HK-2 (cell line): ENCODE measurements at regions not wholly inside any gene's neighbourhood (a gene's known extent, or its start where the extent isn't known, plus 50 kb on each side); places are given as distances from the start of the nearest gene placed in this dataset.
"Not testable (repeated sequence)": the region's sequence is repeated elsewhere in the genome, so short reads cannot be mapped to it uniquely, and the experiment has no call there.

Experiments used
- DNase-seq: peaks from one replicate; pipeline ENCODE4 v3.0.0-alpha.2; 2018; ENCODE audit not compliant: unreplicated experiment

DNA sequence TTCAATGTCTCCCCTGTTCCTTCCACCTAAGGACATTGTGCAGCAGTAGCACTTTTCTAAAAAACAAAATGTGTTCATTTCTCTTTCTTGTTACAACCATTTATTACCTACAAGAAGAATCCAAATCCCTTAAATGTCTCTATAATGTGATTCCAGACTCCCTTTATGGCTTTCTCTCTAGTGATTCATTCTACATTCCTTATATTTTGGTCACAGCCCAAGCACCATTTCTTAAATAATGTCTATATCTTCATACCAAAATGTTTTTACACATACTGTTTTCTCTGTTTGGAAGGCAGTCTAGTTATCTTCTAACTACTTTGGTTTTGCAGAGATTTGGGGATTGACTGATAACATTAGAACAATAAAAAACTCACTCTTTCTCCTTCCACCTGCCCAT, 1037.3 kb upstream of the FLRT2 start:
- DNase-seq: no peak

DNA sequence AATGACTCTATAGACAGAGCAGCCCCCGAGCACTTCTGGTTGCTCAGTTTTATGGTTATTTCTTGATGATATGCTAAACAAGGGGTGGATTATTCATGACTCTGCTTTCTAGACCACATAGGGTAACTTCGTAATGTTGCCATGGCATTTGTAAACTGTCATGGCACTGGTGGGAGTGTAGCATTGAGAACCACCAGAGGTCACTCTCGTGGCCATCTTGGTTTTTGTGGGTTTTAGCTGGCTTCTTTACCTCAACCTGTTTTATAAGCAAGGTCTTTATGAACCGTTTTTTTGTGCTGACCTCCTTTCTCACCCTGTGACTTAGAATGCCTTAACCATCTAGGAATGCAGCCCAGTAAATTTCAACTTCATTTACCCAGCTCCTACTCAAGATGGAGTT, 1036.2 kb upstream of the FLRT2 start:
- no peak for DNase-seq

DNA sequence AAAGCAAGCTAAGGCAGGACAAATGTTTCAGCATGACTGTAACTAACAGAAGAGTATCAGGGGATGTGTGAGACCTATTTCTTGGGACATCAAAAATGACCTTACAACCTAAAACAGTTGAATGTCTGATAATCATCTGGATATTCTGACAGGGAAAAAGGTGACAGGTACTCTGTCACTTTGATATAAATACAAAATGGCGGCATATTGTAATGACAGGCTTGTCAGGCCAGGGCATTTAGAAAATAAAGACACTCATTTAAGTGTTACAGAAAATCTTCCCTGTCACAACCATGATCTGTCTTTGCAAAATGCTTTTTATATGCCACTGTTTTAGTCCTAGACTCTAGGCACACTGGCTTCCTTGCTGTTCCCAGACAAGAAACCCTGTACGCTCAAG, 1033.3 kb upstream of the FLRT2 start:
- DNase-seq: no peak

DNA sequence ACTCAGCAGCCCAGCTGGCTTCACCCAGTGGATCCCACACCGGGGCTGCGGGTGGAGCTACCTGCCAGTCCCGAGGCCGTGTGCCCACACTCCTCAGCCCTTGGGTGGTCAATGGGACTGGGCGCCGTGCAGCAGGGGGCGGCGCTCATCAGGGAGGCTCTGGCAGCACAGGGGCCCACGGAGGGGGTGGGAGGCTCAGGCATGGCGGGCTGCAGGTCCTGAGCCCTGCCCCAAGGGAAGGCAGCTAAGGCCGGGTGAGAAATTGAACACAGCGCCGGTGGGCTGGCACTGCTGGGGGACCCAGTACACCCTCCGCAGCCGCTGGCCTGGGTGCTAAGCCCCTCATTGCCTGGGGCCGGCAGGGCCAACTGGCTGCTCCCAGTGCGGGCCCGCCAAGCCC, 1017.1 kb upstream of the FLRT2 start:
- not testable (repeated sequence) for DNase-seq

DNA sequence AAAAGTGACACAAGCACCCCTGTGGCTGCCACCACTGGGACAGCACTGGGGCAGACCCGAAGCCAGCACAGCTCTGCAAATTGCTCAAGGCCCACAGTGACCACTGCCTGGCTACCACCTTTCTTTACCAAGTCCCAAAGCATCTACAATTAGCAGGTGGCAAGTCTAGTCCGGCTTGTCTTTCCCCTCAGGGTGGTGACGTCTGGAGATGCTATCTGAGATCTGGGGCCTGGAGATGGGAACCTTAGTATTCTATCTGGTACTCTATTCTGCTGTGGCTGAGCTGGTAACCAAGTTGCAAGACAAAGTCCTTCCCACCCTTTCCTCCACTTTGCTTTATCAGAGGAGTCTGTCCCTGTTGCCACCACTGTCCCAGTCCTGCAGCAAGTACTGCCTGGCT, 1010.1 kb upstream of the FLRT2 start:
- DNase-seq: no peak

DNA sequence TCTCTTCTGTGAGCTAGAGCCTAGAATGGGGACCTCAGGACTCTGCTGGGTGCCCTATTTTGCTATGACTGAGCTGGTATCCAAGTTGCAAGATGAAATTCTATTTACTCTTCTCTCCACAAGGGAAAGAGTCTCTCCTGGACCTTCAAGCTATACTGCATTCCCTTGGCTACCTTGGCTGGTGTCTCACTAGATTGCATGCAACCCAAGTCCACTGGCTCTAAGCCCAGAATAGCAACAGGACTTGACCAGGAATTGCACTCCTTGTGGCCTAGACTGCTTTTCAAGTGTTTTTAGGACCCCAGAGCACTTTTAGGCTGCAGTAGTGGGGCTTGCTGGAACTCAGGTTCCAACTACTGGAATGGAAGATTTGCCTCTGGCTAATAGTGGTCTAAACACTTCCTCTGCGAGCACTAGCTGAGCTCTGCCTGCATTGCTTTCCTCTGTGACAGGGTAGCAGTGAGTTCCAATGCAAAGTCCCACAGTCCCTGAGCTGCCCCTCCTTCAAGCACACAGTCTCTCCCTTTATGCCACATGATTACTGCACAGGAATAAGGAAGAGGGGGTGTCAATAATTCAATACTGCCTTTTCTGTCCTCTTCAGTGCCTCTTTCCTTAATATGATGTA, 1009.1 kb upstream of the FLRT2 start:
- DNase-seq: no peak

DNA sequence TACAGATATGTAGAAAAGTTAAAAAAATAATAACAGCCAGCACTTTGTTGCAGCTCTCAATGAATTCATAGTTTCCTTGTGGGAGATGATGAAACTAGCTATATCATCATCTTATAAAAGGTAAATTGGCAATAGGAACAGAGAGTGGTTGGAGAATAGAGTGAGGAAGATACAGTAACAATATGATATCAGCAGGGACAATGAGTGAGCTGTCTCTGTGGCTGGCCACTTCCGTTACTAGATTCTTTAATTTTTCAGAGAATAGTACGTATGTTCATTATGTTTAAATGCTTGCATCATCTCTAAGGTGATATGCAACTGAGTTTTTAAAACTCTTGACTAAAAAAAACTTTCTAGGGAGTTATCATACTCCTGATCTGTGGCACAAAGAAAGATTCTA, 1006.2 kb upstream of the FLRT2 start:
- no peak for DNase-seq

DNA sequence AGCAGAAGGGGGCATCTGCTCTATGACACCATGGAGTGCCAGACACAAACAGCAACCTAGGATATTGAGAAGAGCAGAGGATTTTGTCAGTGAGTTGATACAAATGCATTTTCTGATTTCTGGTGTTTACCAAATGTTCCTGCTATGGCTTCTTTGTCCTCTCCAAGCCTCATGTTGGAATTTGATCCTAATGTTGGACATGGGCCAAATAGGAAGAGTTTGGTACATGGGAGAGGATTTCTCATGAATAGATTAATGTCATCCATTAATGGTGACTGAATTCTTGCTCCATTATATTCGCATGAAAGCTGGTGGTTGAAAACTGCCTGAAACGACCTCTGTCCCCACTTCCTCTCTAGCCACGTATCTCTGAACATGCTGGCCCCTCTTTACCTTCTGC, 1002.2 kb upstream of the FLRT2 start:
- DNase-seq: no peak

DNA sequence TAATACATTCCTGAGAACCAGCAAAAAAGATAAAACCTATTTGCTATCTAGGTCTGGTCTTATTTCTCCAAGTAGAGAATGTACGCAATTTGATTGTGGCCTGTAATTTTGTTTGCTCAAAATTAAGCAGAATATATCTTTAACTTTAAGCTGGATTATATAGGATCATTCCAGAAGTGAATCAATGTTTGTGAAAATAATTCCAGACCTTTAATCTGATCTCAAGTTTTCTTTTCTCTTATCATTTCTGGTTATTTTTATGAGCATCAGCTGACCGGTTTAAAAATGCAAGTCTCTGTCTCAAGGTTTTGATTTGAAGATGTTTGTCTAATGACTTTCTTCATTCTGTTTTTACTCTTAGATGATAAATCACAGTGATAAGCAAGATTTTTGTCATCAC, 997.9 kb upstream of the FLRT2 start:
- DNase-seq: no peak

DNA sequence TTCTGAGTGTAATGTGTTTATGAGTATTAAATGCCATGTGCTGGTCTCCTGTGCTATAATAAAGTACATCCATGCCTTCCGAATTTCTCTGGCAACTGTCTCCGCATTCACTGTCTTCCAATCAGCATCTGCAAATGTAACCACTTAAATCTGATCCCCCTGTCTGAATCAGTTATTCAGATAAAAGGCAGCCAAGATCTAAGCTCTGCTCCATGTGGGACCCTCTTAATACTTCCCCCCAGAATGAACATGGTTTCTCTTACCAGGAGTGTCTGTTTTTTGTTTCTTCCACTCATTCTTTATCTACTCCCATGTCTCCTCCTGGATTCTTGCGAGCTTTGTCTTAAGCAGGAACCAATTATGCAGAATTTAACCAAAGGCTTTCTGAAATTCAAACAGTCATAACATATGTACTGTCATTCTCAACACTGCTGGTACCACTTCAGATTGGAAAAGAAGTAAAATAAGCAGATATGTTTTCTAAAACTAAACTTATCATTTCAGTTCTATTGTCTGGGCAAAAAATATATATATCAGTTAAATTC, 996.7 kb upstream of the FLRT2 start:
- DNase-seq: no peak

DNA sequence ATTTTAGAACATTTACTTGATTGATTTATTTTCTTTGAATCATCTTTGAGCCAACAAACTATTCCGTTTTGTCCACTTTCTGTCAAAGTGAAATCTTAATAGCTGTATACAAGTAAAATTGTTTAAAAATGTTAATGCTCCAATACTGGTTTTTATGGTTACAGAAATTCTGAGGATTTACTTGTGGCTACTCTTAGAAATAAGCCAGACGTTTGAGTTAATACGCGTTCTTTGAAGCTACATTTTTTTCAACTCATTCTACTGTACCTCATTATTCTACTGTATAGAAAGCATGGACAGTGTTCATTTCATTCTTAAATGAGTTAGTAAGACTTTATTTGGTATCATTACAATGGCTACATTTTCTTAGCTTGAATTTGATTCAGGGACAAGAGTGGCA, 996.2 kb upstream of the FLRT2 start:
- DNase-seq: no peak

DNA sequence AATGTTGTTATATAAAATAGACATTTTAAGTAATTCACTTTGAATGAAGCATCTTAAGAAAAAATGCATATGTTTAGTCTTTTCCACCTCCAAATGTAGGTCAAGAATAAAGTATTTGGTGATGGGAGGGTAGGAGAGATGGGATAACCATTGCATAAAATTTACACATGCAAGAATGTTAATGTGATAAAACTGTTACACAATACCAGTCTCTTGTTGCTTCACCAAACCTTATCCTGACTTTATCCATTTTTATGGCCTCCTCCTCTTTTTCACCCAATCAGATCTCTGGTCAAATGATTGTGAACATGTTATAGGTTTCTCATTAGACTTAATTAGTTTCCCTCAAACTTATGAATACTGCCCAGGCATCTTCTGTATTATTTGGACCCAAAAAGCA, 994.5 kb upstream of the FLRT2 start:
- no peak for DNase-seq

DNA sequence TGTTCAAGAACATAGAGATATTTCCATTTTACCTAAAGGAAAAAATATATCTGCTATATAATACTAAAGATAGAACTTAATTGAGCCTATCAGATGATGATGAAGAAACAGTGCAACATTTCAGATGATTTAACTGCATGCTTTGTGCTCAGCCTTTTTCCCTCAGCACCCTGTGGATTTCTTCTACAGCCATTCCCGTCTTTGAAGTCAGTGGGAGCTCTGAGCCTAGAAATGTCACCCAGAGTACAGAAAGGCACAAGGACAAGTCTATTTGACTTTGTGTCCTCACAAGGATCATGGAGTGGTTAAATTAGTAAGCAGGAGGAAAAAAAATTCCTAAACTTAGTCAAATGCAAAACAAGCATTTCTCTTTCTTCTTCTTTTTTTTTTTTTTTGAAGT, 994.0 kb upstream of the FLRT2 start:
- DNase-seq: no peak

DNA sequence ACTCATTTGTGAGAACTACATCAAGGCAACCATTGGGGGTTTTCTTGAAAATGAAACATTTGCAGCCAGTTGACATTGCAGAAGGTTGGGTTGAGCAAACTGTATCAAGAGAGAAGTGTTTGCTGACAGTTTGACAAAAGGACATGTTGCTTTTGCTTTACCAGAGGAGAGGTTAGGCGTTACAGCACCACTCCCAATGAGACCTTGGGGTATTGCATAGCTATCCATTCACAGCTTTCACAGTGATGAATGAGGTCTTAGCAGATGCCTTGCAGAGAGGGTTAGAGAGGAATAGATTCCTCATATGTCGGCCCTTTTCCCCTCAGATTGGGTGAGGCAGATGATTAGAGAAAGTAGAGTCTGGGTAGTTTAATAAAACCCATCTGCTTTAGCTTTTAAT, 988.9 kb upstream of the FLRT2 start:
- no peak for DNase-seq

DNA sequence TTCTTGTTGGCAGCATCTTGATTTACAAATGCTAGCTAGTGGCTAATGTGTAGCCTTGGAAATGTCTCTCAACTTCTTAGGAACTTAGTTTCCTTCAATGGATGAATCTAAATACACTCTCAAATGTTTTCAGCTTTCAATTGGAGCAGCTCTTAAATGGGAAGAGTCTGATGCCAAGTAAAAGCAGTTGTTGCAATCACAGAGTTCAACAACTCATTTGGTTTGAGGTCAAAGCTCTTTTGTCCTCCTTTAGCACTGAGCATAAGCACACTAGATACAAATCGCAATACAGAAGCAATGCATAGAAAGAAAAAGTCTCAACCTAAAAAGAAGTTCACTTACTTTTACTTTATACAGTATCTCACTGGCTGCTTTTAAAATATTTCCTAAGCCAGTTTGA, 986.1 kb upstream of the FLRT2 start:
- no peak for DNase-seq

DNA sequence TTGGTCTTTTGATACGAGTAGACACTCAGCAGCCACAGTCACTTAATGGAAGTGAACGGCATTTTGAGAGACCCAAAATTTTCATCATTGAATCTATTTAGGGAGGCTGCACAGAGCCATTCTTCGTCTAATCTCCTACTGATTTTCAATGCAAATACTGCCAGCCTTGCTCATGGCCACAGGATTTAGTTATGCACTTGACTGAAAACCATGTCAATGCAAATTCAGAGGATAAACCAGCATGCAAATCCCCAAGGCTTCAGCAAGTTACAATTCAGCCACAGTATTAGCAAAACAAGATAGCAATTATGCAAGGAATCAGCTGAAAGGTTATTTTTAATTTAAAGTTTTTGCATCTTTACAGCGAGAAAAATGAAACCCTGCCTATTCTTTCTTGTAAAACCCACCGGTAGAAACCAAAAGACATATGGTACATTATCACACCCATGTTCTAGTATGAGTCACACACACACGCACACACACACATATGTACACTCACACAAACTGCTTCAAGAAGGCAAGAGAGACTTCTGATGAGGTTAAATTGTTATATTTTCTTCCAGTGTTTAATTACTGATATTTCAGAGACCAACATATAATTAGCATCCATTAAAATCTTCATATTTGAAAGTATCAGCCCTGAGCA, 985.3 kb upstream of the FLRT2 start:
- no peak for DNase-seq

DNA sequence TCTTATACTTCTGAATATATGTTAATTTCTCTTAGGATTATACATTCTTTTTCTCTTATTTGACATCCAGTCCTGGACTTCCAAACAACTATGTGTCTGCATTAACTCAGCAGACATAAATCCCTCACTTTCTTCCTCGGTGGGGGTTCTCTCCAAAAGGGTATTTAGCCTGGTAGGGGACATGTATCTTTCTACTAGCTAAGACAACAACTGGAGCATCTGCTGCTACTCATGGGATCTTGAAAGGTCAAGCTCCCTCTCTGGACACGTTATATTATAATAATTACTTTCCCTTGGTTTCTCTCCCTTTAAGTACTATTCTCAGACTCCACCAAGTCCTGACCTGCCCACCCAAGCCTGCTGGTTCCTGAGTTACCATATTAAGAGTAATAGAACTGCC, 983.7 kb upstream of the FLRT2 start:
- no peak for DNase-seq

DNA sequence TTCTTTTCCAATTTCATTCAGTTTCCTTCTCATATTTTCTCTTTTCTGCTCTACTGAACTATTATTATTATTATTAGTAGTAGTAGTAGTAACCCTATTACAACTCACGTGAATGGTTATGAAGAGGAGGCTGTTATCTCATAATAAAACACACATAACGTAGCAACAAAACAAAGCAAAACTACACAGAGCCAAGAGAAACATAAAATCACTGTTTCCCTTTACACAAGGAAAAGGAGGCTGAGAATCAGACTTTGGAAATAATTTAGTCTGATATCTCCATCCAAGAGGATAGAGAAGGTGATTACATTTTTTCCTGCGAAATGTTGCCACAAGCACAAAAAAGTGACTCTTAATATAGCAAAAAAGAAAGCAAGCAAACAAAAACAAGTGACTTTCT, 975.8 kb upstream of the FLRT2 start:
- no peak for DNase-seq

DNA sequence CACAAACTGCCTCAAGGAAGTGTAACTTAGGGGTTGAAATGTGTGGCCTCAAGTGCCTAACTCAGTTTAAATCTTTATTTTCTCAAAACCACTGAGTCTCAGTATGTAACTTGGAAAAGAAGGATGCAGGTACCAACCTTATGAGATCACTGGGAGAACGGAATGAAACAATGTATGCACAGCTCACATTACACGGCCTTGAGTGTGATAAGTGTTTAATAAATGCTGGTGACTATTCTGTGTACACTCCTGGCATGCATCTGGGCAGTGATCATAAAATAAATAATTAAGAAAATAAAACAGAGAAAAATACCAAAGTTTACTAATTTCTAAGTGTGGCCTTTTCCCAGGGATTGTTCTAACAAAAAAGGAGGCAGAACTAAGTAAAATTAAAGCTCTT, 974.5 kb upstream of the FLRT2 start:
- DNase-seq: no peak

DNA sequence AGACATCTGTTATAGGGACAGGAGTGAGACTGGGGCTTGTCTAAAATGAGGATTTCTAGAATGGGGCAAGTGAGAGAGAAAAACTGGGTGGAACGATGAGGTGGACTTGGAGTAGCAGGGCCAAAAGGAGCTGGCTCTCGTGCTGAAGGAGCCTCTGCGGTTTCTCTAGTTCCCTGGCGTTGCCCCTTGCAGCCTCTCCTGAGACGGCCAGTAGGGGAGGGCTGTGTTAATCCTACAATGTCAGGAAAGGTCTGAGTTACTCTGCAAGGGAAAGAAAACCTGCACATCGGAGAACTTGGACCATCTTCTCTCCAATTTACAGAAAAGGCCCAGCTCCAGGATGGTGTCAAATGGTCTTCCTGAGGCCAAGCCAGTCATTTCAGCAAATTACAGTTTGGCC, 963.8 kb upstream of the FLRT2 start:
- no peak for DNase-seq

DNA sequence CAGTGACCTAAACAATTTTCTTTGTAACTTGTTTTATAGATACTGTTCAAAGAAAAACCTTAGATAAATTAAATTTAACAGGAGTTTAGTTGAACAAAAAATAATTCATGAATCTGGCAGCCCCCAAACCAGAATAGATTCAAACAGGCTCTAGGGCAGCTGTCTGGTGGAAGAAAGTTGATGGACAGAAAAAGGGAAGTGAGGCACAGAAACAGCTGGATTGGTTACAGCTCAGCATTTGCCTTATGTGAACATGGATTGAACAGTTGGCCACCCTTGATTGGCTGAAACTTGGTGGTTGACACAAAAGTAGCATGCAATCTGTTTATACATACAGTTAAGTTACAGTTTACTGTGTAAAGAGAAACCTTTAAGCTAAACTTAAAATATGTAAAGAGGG, 954.3 kb upstream of the FLRT2 start:
- no peak for DNase-seq

DNA sequence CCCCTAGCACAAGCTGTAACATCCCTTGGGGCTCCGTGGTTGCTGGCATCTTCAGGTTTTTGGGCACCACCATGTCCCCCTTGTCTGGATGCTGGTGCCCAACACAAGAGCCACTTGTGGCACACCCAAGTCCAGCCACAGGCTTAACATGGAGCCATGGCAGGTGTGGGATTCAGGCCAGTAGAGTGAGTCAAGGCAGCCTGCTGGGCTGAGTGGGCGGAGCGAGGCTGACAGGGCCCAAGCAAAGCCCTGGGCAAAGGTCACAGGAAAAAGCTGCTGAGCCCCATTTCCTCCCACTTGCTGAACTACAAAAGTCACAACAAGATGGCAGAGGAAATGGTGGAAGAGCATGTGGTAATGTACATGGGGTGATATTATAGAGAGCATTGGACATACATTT, 950.7 kb upstream of the FLRT2 start:
- DNase-seq: no peak

DNA sequence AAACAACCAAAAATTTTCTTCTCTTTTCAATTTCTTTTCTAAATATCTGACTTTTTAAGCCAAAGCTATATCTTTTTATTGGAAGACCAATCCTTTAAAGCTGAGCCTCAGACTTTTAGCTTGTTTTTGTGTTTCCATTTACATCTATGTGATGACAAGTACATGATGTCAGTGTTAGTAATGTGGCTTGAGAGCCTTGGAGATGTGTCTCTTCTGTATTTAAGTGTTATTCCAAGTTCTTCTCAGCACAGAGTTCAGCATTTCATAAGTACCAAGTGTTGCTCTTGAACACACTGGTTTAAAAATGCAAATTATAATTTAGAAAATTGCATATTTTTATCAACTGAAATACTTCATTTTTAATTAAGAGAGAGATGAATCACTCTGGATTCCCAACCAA, 948.9 kb upstream of the FLRT2 start:
- DNase-seq: no peak

DNA sequence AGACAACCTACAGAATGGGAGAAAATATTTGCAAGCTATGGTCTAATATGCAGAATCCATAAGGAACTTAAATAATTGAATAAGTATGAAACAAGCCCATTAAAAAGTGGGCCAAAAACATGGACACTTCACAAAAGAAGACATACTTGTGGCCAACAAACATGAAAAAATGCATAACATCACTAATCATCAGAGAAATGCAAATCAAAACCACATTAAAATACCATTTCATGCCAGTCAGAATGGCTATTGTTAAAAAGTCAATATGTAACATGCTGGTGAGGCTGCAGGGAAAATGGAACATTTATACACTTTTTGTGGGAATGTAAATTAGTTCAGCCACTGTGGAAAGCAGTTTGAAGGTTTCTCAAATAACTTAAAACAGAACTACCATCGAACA, 945.4 kb upstream of the FLRT2 start:
- no peak for DNase-seq
